Endothelial cell of umbilical vein (primary cell): ENCODE measurements at regions not wholly inside any gene's neighbourhood (a gene's known extent, or its start where the extent isn't known, plus 50 kb on each side); places are given as distances from the start of the nearest gene placed in this dataset.

ENCODE experiments used
- BruUV-seq: library from RNA; stranded (reverse); fragments of 400-500 nt; replicated peaks from 2 replicates; lab custom pipeline; 2021; lab: Mats Ljungman, UMichigan
- CTCF ChIA-PET: fragments of 300-600, 350-600 bp; sonication (Branson Sonifier 250); formaldehyde crosslinking; loops from one replicate; lab custom pipeline; 2021; ENCODE audit warnings: antibody characterized with exemption, inconsistent platforms; lab: Charles Lee
- POLR2A ChIA-PET: fragments of 300-600, 350-600 bp; sonication (Branson Sonifier 250); formaldehyde crosslinking; loops from one replicate; lab custom pipeline; 2021; ENCODE audit warnings: antibody characterized with exemption, inconsistent platforms; lab: Charles Lee
- DNase-seq: peaks from one replicate; pipeline ENCODE4 v3.0.0-alpha.2; 2011; ENCODE audit warnings: low read depth, low spot score
- FAIRE-seq: peaks from 2 replicates; lab custom pipeline; 2011; peaks lifted over from hg19 to GRCh38; lab: Jason Lieb, UNC
- H2AFZ ChIP-seq: 2 replicates; pipeline ENCODE4 v1.6.0; 2012; ENCODE audit warnings: low read depth, low read length, control low read depth, inconsistent platforms
- H3K27ac ChIP-seq: 2 replicates; pipeline ENCODE4 v1.5.1; 2011; ENCODE audit warnings: low read depth, mild to moderate bottlenecking, control low read depth, low read length, moderate library complexity; ENCODE audit not compliant: insufficient read depth
- H3K27me3 ChIP-seq, 2 experiments: 2 replicates each; pipeline versions ENCODE4 v1.6.0 to v1.6.1; 2011; ENCODE audit warnings: low read length in 2 of 2, mixed read lengths in 1 of 2; ENCODE audit not compliant: control insufficient read depth in 2 of 2, insufficient read depth in 2 of 2
- H3K36me3 ChIP-seq, 2 experiments: 2 replicates in 1 of 2; 3 replicates in 1 of 2; pipeline ENCODE4 v1.5.1; 2011; ENCODE audit warnings: low read length in 2 of 2, mild to moderate bottlenecking in 1 of 2, moderate library complexity in 1 of 2; ENCODE audit not compliant: control insufficient read depth in 2 of 2, insufficient read depth in 2 of 2; ENCODE audit errors: extremely low read depth in 1 of 2
- H3K4me1 ChIP-seq: 3 replicates; pipeline ENCODE4 v1.5.1; 2011; ENCODE audit warnings: mild to moderate bottlenecking, low read length; ENCODE audit not compliant: control insufficient read depth, insufficient read depth; ENCODE audit errors: extremely low read depth
- H3K4me2 ChIP-seq: 2 replicates; pipeline ENCODE4 v1.6.1; 2011; ENCODE audit warnings: low read length, control low read depth, mixed read lengths; ENCODE audit not compliant: insufficient read depth
- H3K4me3 ChIP-seq, 3 experiments: fragments of 200-600 bp in 1 of 3; sonication (generic), shearing (Covaris generic) in 1 of 3; replicated peaks in 1 of 3; 2 replicates each; pipeline ENCODE4 v1.5.1; 2011 to 2016; ENCODE audit warnings: control low read depth in 3 of 3, low read length in 3 of 3, mild to moderate bottlenecking in 2 of 3, inconsistent platforms in 1 of 3, low read depth in 1 of 3, moderate library complexity in 1 of 3; ENCODE audit not compliant: insufficient read depth in 1 of 3
- H3K79me2 ChIP-seq: 2 replicates; pipeline ENCODE4 v1.6.0; 2012; ENCODE audit warnings: low read length, inconsistent platforms; ENCODE audit not compliant: control insufficient read depth, insufficient read depth
- H3K9ac ChIP-seq: replicated peaks from 2 replicates; pipeline ENCODE3; 2011; ENCODE audit warnings: low read length, control low read depth; ENCODE audit not compliant: insufficient read depth; ENCODE audit errors: extremely low read depth
- H3K9me1 ChIP-seq: replicated peaks from 3 replicates; pipeline ENCODE4 v1.6.0; 2011; ENCODE audit warnings: mild to moderate bottlenecking, low read length; ENCODE audit not compliant: control insufficient read depth, insufficient read depth; ENCODE audit errors: extremely low read depth
- H3K9me3 ChIP-seq: replicated peaks from 2 replicates; pipeline ENCODE4 v1.5.1; 2012; ENCODE audit warnings: low read length, inconsistent platforms; ENCODE audit not compliant: control insufficient read depth, insufficient read depth
- H4K20me1 ChIP-seq: replicated peaks from 2 replicates; pipeline ENCODE3; 2011; ENCODE audit warnings: mild to moderate bottlenecking, low read length; ENCODE audit not compliant: control insufficient read depth, insufficient read depth; ENCODE audit errors: extremely low read depth
- EZH2 ChIP-seq: IDR thresholded peaks from 2 replicates; pipeline ENCODE4 v1.6.1; 2012; ENCODE audit warnings: borderline replicate concordance, low read depth, mild to moderate bottlenecking, moderate library complexity, low read length, inconsistent platforms; ENCODE audit not compliant: severe bottlenecking
- FOS ChIP-seq: IDR thresholded peaks from 2 replicates; pipeline ENCODE4 v1.6.1; 2011; ENCODE audit warnings: mild to moderate bottlenecking, low read length, moderate library complexity, borderline replicate concordance; ENCODE audit not compliant: insufficient read depth
- GATA2 ChIP-seq: IDR thresholded peaks from 2 replicates; pipeline ENCODE4 v1.7.0; 2011; ENCODE audit warnings: low read depth, mild to moderate bottlenecking, moderate library complexity, mixed read lengths, low read length; ENCODE audit not compliant: insufficient read length, insufficient read depth
- JUN ChIP-seq: IDR thresholded peaks from 2 replicates; pipeline ENCODE4 v1.6.1; 2011; ENCODE audit warnings: borderline replicate concordance, low read depth; ENCODE audit not compliant: insufficient read length, insufficient read depth
- MYC ChIP-seq: IDR thresholded peaks from one replicate; pipeline ENCODE4 v1.6.1; 2011; ENCODE audit warnings: mild to moderate bottlenecking, low read depth, low read length
- POLR2A ChIP-seq: IDR thresholded peaks from 2 replicates; pipeline ENCODE4 v1.6.1; 2012; ENCODE audit warnings: low read depth, mild to moderate bottlenecking, control low read depth, low read length
- POLR2AphosphoS5 ChIP-seq: IDR thresholded peaks from 2 replicates; pipeline ENCODE4 v1.6.1; 2012; ENCODE audit warnings: low read depth, mild to moderate bottlenecking, control low read depth, low read length, moderate library complexity; ENCODE audit not compliant: insufficient read depth
- dilution Hi-C: fragments of 300-500 bp; cut with MboI; formaldehyde crosslinking; loops from one replicate; pipeline ENCODE4 v1.15.0; 2019; ENCODE audit warnings: low sequenced_read_pairs; ENCODE audit not compliant: extremely low pct_ligation_motif_present
- intact Hi-C: fragments of 100-400 bp; cut with micrococcal nuclease; formaldehyde crosslinking; loops from one replicate; pipeline ENCODE4 v1.10.0; 2022
- TF ChIP-seq, protein P1 (sequence below), 2 donors: IDR thresholded peaks; 1 replicate in 1 of 2; 2 replicates in 1 of 2; pipeline ENCODE4 v1.5.1; 2011; ENCODE audit warnings: low read length in 2 of 2, mild to moderate bottlenecking in 2 of 2, moderate library complexity in 2 of 2, control low read depth in 1 of 2, inconsistent platforms in 1 of 2, low read depth in 1 of 2; ENCODE audit not compliant: insufficient read depth in 1 of 2; ENCODE audit errors: extremely low read depth in 1 of 2
- TF ChIP-seq, protein P2 (sequence below): IDR thresholded peaks from 2 replicates; pipeline ENCODE4 v1.6.1; 2011; ENCODE audit not compliant: insufficient read depth, insufficient read length

DNA sequence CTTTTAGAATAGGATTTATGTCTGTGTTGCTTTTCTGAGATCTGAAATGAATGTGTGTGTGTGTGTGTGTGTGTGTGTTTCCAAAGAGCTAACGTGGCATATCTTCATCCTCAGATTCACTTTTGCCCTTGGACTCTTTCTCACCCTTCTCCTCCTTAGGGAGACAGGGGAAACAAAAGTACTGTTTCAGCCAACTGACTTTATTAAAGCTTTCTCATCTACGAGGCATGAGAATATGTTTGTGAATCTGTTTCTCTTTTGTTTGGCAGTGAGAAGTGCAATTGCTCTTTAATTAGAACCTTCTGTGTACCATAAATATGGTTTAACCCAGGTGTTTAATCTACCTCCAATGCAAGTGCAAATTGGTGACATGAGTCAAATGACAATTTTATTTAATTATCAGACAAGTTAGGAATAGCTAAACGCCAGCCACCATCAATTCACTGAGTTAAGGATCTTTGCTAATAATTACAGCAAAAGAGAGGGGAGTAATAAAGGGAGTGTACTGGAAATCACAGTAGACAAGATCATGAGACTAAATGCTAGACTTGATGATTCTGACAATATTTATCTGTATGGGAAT is 186.4 kb upstream of the COL3A1 start:
- Histone ChIP-seq H3K4me1 (peaks cover 26% of the 10 kb centered on the region), H4K20me1 (no peaks in the 10 kb centered on the region), H3K9me1 (no peaks in the 10 kb centered on the region), H2AFZ (peak overlapping the region; percentile 67), H3K27me3 (no peaks in the 10 kb centered on the region), H3K79me2 (no peaks in the 10 kb centered on the region), H3K4me3 (no peak overlapping the region), H3K4me2 (peak overlapping the region; percentile 78), H3K27ac (no peak overlapping the region), H3K9ac (peak overlapping the region; percentile 46), H3K9me3 (no peaks in the 10 kb centered on the region), H3K36me3 (no peaks in the 10 kb centered on the region)
- DNase-seq: peak; percentile 29
- FAIRE-seq: no peak
- ChIA-PET CTCF (interaction anchor here (0.6 to 2.2 kb wide), 7 partner anchors 22 to 196 kb away, joined by 3 to 19 read pairs (median 4); no protein-coding TSS in a partner anchor), POLR2A (no interaction called here)
- dilution Hi-C loops (no loop called here), intact Hi-C loops (no loop called here)
- TF ChIP-seq, protein P1, sequence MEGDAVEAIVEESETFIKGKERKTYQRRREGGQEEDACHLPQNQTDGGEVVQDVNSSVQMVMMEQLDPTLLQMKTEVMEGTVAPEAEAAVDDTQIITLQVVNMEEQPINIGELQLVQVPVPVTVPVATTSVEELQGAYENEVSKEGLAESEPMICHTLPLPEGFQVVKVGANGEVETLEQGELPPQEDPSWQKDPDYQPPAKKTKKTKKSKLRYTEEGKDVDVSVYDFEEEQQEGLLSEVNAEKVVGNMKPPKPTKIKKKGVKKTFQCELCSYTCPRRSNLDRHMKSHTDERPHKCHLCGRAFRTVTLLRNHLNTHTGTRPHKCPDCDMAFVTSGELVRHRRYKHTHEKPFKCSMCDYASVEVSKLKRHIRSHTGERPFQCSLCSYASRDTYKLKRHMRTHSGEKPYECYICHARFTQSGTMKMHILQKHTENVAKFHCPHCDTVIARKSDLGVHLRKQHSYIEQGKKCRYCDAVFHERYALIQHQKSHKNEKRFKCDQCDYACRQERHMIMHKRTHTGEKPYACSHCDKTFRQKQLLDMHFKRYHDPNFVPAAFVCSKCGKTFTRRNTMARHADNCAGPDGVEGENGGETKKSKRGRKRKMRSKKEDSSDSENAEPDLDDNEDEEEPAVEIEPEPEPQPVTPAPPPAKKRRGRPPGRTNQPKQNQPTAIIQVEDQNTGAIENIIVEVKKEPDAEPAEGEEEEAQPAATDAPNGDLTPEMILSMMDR (IDR thresholded peaks at IDR 0.05; ENCODE audit: extremely low read depth in 1 of 2, insufficient read depth in 1 of 2, low read depth in 1 of 2, low read length in 2 of 2): no peak
- no peak for TF ChIP-seq POLR2AphosphoS5
- no peak for TF ChIP-seq FOS
- no peak for TF ChIP-seq POLR2A
- no peak for TF ChIP-seq MYC
- TF ChIP-seq JUN: no peak
- TF ChIP-seq EZH2: no peak
- no peak for TF ChIP-seq GATA2
- TF ChIP-seq, protein P2, sequence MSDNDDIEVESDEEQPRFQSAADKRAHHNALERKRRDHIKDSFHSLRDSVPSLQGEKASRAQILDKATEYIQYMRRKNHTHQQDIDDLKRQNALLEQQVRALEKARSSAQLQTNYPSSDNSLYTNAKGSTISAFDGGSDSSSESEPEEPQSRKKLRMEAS: no peak
- BruUV-seq: no TSS peak
